Astrocyte (in vitro differentiated cells and primary cell): ENCODE measurements at regions not wholly inside any gene's neighbourhood (a gene's known extent, or its start where the extent isn't known, plus 50 kb on each side); places are given as distances from the start of the nearest gene placed in this dataset.

Source experiments
- DNase-seq: peaks from one replicate; pipeline ENCODE4 v3.0.0-alpha.2; 2010; ENCODE audit warnings: low read depth
- FAIRE-seq: peaks from 2 replicates; lab custom pipeline; 2011; peaks lifted over from hg19 to GRCh38; lab: Jason Lieb, UNC
- H2AFZ ChIP-seq: 2 replicates; pipeline ENCODE4 v1.6.0; 2012; ENCODE audit warnings: low read depth, low read length, inconsistent platforms
- H3K27ac ChIP-seq: 2 replicates; pipeline ENCODE4 v1.5.1; 2011; ENCODE audit warnings: low read depth, low read length, inconsistent platforms
- H3K27me3 ChIP-seq: 2 replicates; pipeline ENCODE4 v1.6.0; 2011; ENCODE audit warnings: low read length, inconsistent platforms; ENCODE audit not compliant: insufficient read depth
- H3K36me3 ChIP-seq: 2 replicates; pipeline ENCODE4 v1.5.1; 2011; ENCODE audit warnings: low read length, inconsistent platforms; ENCODE audit not compliant: insufficient read depth
- H3K4me1 ChIP-seq: 2 replicates; pipeline ENCODE4 v1.5.1; 2011; ENCODE audit warnings: low read length, inconsistent platforms; ENCODE audit not compliant: insufficient read depth
- H3K4me2 ChIP-seq: 2 replicates; pipeline ENCODE4 v1.6.0; 2012; ENCODE audit warnings: low read length, inconsistent platforms
- H3K4me3 ChIP-seq: 2 replicates; pipeline ENCODE4 v1.5.1; 2011; ENCODE audit warnings: low read depth, mild to moderate bottlenecking, low read length, inconsistent platforms; ENCODE audit not compliant: insufficient read depth
- H3K79me2 ChIP-seq: 2 replicates; pipeline ENCODE4 v1.6.0; 2012; ENCODE audit warnings: mild to moderate bottlenecking, low read length, inconsistent platforms; ENCODE audit not compliant: insufficient read depth
- H3K9ac ChIP-seq: 2 replicates; pipeline ENCODE4 v1.6.0; 2012; ENCODE audit warnings: mild to moderate bottlenecking, low read length, inconsistent platforms
- H3K9me3 ChIP-seq: 2 replicates; pipeline ENCODE4 v1.5.1; 2012; ENCODE audit warnings: low read depth, mild to moderate bottlenecking, low read length, inconsistent platforms; ENCODE audit not compliant: insufficient read depth
- H4K20me1 ChIP-seq: 2 replicates; pipeline ENCODE4 v1.6.0; 2012; ENCODE audit warnings: low read length, inconsistent platforms; ENCODE audit not compliant: insufficient read depth
- H3K27ac Mint-ChIP-seq: one replicate; pipeline ENCODE4 v1.8.0; 2021; ENCODE audit warnings: mild to moderate bottlenecking, mixed read lengths; ENCODE audit not compliant: unreplicated experiment
- H3K27me3 Mint-ChIP-seq: one replicate; pipeline ENCODE4 v1.8.0; 2021; ENCODE audit warnings: low read depth, mixed read lengths; ENCODE audit not compliant: unreplicated experiment
- H3K36me3 Mint-ChIP-seq: one replicate; pipeline ENCODE4 v1.8.0; 2021; ENCODE audit warnings: low read depth, mixed read lengths; ENCODE audit not compliant: unreplicated experiment
- H3K4me1 Mint-ChIP-seq: one replicate; pipeline ENCODE4 v1.8.0; 2021; ENCODE audit warnings: low read depth, mixed read lengths; ENCODE audit not compliant: unreplicated experiment
- H3K4me3 Mint-ChIP-seq: one replicate; pipeline ENCODE4 v1.8.0; 2021; ENCODE audit warnings: mild to moderate bottlenecking, moderate library complexity, mixed read lengths; ENCODE audit not compliant: unreplicated experiment
- H3K9me3 Mint-ChIP-seq: one replicate; pipeline ENCODE4 v1.8.0; 2021; ENCODE audit warnings: mild to moderate bottlenecking, mixed read lengths; ENCODE audit not compliant: unreplicated experiment
- EZH2 ChIP-seq: IDR thresholded peaks from 2 replicates; pipeline ENCODE4 v1.6.1; 2012; ENCODE audit warnings: mild to moderate bottlenecking, low read length, inconsistent platforms; ENCODE audit not compliant: insufficient read depth
- TF ChIP-seq, protein P1 (sequence below): IDR thresholded peaks from 2 replicates; pipeline ENCODE4 v1.5.1; 2011; ENCODE audit warnings: low read depth, mild to moderate bottlenecking, inconsistent platforms, low read length, moderate library complexity; ENCODE audit not compliant: insufficient read depth

DNA sequence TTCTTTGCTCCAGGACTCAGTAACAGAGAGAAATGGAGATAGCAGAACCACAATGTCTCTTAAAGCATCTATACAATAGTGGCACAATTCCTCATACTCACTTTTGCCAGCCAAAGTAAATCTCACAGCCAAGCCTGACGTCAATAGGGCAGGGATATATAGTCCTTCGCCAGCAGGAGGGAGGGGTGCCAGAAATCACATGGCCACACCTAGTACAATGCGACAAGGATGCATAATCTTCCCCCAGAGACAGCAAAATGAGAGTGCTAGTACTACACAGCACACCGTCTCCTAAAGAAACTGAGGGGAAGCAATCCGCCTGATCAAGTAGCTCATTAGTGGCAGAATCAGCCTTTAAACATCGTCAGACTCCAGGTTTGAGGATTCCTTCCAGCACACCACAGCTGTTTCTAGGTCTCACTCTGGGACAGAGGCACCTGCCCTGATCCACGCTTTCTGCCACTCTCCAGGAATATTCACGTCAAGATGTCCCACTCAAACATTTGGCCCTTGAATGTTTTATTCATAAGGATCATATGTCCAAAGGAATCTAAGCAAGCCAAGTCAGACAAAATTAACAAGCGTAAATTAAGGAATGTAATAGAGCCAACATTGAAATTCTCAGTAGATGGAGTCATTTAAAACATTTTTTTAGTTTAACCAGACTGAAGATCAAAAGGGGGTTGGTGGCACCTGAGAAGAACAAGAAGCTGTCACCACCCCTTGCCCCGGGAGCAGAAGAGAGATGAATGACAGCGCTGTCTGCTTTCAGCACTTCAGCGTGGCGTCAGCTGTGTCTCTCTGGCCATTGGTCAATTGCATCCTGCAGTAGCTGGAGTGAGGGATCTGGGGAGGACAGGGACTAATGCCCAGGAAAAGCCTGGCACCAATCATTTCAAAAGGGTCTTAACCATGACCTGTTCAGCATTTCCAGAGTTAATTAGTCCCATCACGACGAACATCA, 63.5 kb upstream of the SERP2 start:
- peak; percentile 53 for DNase-seq
- peak overlapping the region; percentile 4 for H3K9ac ChIP-seq
- H2AFZ ChIP-seq: no peak overlapping the region
- H3K4me1 ChIP-seq: peaks cover 70% of the 10 kb centered on the region
- no peak for FAIRE-seq
- no peaks in the 10 kb centered on the region for H3K27me3 ChIP-seq
- no peak overlapping the region for H3K4me2 ChIP-seq
- Mint-ChIP-seq H3K27ac (no peak overlapping the region), H3K4me3 (no peak overlapping the region), H3K4me1 (peaks cover 36% of the 10 kb centered on the region), H3K36me3 (no peaks in the 10 kb centered on the region), H3K27me3 (peaks cover 4% of the 10 kb centered on the region), H3K9me3 (peaks cover 3% of the 10 kb centered on the region)
- H3K9me3 ChIP-seq: no peaks in the 10 kb centered on the region
- no peak for TF ChIP-seq EZH2
- TF ChIP-seq, protein P1, sequence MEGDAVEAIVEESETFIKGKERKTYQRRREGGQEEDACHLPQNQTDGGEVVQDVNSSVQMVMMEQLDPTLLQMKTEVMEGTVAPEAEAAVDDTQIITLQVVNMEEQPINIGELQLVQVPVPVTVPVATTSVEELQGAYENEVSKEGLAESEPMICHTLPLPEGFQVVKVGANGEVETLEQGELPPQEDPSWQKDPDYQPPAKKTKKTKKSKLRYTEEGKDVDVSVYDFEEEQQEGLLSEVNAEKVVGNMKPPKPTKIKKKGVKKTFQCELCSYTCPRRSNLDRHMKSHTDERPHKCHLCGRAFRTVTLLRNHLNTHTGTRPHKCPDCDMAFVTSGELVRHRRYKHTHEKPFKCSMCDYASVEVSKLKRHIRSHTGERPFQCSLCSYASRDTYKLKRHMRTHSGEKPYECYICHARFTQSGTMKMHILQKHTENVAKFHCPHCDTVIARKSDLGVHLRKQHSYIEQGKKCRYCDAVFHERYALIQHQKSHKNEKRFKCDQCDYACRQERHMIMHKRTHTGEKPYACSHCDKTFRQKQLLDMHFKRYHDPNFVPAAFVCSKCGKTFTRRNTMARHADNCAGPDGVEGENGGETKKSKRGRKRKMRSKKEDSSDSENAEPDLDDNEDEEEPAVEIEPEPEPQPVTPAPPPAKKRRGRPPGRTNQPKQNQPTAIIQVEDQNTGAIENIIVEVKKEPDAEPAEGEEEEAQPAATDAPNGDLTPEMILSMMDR: no peak
- H3K4me3 ChIP-seq: no peak overlapping the region
- H4K20me1 ChIP-seq: no peaks in the 10 kb centered on the region
- peak overlapping the region; percentile 27 for H3K27ac ChIP-seq
- no peaks in the 10 kb centered on the region for H3K79me2 ChIP-seq
- H3K36me3 ChIP-seq: no peaks in the 10 kb centered on the region

DNA sequence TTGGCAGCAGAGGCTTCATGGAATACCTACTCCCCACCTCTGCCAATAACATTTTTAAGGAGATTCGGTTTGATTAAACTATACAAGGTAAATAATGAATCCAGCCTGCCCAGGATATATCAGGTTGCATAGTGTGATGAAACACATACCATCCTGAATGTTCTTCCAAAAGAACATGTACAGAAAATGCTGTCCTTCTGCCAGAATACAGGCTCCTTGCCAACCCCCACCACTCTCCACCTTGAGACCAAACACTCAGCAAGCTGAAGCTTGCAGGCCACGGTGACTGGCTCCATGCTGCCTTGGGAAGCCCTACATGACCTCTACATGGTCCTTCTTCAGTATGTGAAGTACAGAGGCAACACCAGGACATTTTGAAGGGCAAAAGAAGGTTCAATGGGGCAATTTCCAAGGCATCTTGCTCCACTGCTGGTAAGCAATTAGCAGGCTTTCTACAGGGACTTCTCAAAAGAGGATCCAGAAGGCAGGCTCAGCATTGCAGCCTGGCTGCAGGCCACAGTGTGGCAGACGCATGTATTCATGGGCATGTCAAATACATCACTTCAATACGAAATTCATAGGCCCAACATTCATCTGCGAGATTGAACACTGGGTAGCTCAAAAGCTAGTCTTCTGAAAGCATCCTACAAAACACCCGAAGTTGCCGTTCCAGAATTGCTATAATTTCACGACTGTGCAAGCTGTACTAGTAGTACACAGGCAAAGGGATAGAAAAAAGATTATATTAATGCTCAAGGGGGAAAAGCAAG, 62.4 kb upstream of the SERP2 start:
- no peak overlapping the region for H3K4me2 ChIP-seq
- Mint-ChIP-seq H3K27ac (no peak overlapping the region), H3K27me3 (peaks cover 4% of the 10 kb centered on the region), H3K9me3 (peaks cover 4% of the 10 kb centered on the region), H3K4me3 (no peak overlapping the region), H3K36me3 (no peaks in the 10 kb centered on the region), H3K4me1 (peaks cover 27% of the 10 kb centered on the region)
- DNase-seq (peak; percentile 66), FAIRE-seq (no peak)
- H3K4me3 ChIP-seq: no peak overlapping the region
- no peaks in the 10 kb centered on the region for H4K20me1 ChIP-seq
- TF ChIP-seq, protein P1: no peak
- no peak for TF ChIP-seq EZH2
- peak overlapping the region; percentile 98 for H3K27ac ChIP-seq
- no peaks in the 10 kb centered on the region for H3K79me2 ChIP-seq
- H3K9ac ChIP-seq: peak overlapping the region; percentile 82
- H3K36me3 ChIP-seq: no peaks in the 10 kb centered on the region
- H2AFZ ChIP-seq: no peak overlapping the region
- H3K27me3 ChIP-seq: no peaks in the 10 kb centered on the region
- no peaks in the 10 kb centered on the region for H3K9me3 ChIP-seq
- peaks cover 59% of the 10 kb centered on the region for H3K4me1 ChIP-seq
